ENCODE measurements at regions not wholly inside any gene's neighbourhood (a gene's known extent, or its start where the extent isn't known, plus 50 kb on each side); places are given as distances from the start of the nearest gene placed in this dataset.

DNA sequence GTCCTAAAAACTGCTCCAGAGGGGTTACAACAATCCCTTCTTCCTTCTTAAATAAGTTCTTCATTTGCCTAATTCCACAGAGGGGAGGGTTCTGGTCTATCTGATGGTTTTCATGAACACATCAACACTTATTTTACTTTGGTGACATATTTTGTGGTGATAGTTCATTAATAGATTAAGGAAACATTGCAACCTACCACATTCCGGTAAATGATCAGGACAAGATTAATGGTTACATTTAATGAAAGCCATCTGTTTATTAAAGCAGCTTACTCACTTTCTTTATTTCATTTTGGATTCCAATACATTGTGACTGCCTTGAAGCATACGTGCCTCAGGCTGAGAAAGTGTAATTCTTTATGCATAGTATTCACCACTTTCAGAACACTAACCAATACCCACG is 101.0 kb downstream of the SKIDA1 start:
- TF ChIP-seq, protein P1, sequence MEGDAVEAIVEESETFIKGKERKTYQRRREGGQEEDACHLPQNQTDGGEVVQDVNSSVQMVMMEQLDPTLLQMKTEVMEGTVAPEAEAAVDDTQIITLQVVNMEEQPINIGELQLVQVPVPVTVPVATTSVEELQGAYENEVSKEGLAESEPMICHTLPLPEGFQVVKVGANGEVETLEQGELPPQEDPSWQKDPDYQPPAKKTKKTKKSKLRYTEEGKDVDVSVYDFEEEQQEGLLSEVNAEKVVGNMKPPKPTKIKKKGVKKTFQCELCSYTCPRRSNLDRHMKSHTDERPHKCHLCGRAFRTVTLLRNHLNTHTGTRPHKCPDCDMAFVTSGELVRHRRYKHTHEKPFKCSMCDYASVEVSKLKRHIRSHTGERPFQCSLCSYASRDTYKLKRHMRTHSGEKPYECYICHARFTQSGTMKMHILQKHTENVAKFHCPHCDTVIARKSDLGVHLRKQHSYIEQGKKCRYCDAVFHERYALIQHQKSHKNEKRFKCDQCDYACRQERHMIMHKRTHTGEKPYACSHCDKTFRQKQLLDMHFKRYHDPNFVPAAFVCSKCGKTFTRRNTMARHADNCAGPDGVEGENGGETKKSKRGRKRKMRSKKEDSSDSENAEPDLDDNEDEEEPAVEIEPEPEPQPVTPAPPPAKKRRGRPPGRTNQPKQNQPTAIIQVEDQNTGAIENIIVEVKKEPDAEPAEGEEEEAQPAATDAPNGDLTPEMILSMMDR (IDR thresholded peaks at IDR 0.05; ENCODE audit: borderline replicate concordance, extremely low read depth, low read length, poor library complexity, severe bottlenecking): no peak
- TF ChIP-seq EZH2 (IDR thresholded peaks at IDR 0.05; ENCODE audit: borderline replicate concordance, low read depth, low read length, severe bottlenecking): no peak

All from DND-41 (cell line).